ENCODE measurements at regions not wholly inside any gene's neighbourhood (a gene's known extent, or its start where the extent isn't known, plus 50 kb on each side); places are given as distances from the start of the nearest gene placed in this dataset.

GRCh38 chr6:148109732-148110131 is 232.9 kb upstream of the SASH1 start:
- TF ChIP-seq CTCF (IDR thresholded peaks at IDR 0.05; ENCODE audit: insufficient read depth, low read depth, low read length) (no peak), EZH2 (IDR thresholded peaks at IDR 0.05; ENCODE audit: insufficient read depth, low read length) (no peak)

Data from astrocyte (in vitro differentiated cells and primary cell).